Panc1 (cell line): ENCODE measurements at regions not wholly inside any gene's neighbourhood (a gene's known extent, or its start where the extent isn't known, plus 50 kb on each side); places are given as distances from the start of the nearest gene placed in this dataset.

Source experiments
- ATAC-seq: fragments of 200-7000 bp; cut with Tn5 transposase; 2 replicates; pipeline ENCODE4 v1.9.1; 2020; ENCODE audit warnings: mild to moderate bottlenecking, moderate library complexity
- BruUV-seq: library from RNA; stranded (reverse); fragments of 400-500 nt; replicated peaks from 2 replicates; lab custom pipeline; 2021; lab: Mats Ljungman, UMichigan
- CTCF ChIA-PET: fragments of 300-600 bp; sonication (Branson Sonifier 250); formaldehyde crosslinking; loops from one replicate; lab custom pipeline; 2022; ENCODE audit warnings: antibody characterized with exemption; lab: Charles Lee
- POLR2A ChIA-PET: fragments of 300-600 bp; sonication (Branson Sonifier 250); formaldehyde crosslinking; loops from one replicate; lab custom pipeline; 2022; ENCODE audit warnings: antibody characterized with exemption; lab: Charles Lee
- DNase-seq: peaks from one replicate; pipeline ENCODE4 v3.0.0-alpha.2; 2010; ENCODE audit warnings: low read depth, low spot score
- H3K27ac ChIP-seq: 2 replicates; pipeline ENCODE4 v1.5.1; 2011; ENCODE audit warnings: mild to moderate bottlenecking, low read length, inconsistent platforms
- H3K27me3 ChIP-seq: fragments of 200-500 bp; sonication (Bioruptor generic); 2 replicates; pipeline ENCODE4 v1.6.0; 2014; ENCODE audit warnings: low read length, inconsistent platforms; ENCODE audit not compliant: control insufficient read depth, insufficient read depth
- H3K36me3 ChIP-seq: fragments of 200-500 bp; sonication (Bioruptor generic); 2 replicates; pipeline ENCODE4 v1.5.1; 2014; ENCODE audit warnings: inconsistent platforms, mild to moderate bottlenecking, low read length, moderate library complexity; ENCODE audit not compliant: control insufficient read depth, insufficient read depth
- H3K4me1 ChIP-seq: 2 replicates; pipeline ENCODE4 v1.5.1; 2011; ENCODE audit warnings: inconsistent platforms, mild to moderate bottlenecking, low read length, moderate library complexity; ENCODE audit not compliant: control insufficient read depth, insufficient read depth
- H3K4me3 ChIP-seq, 2 experiments: 2 replicates each; pipeline ENCODE4 v1.5.1; 2011 to 2012; ENCODE audit warnings: low read depth in 2 of 2, low read length in 2 of 2, mild to moderate bottlenecking in 2 of 2, inconsistent platforms in 1 of 2, moderate library complexity in 1 of 2
- H3K9me3 ChIP-seq: fragments of 200-500 bp; sonication (Bioruptor generic); 2 replicates; pipeline ENCODE4 v1.5.1; 2014; ENCODE audit warnings: low read depth, mild to moderate bottlenecking, inconsistent platforms, low read length, moderate library complexity; ENCODE audit not compliant: control insufficient read depth, insufficient read depth
- POLR2AphosphoS5 ChIP-seq: IDR thresholded peaks from 2 replicates; pipeline ENCODE4 v1.6.1; 2012; ENCODE audit warnings: mild to moderate bottlenecking, low read depth, low read length, moderate library complexity
- SIN3A ChIP-seq: IDR thresholded peaks from 2 replicates; pipeline ENCODE4 v1.6.1; 2012; ENCODE audit warnings: low read depth, mild to moderate bottlenecking, low read length, moderate library complexity, borderline replicate concordance; ENCODE audit not compliant: insufficient read depth
- TCF7L2 ChIP-seq: IDR thresholded peaks from 2 replicates; pipeline ENCODE4 v1.6.1; 2011; ENCODE audit warnings: mild to moderate bottlenecking, low read depth, low read length, inconsistent platforms
- in situ Hi-C: cut with HindIII; loops from 2 replicates; pipeline ENCODE4 v1.10.0; 2016; ENCODE audit warnings: low sequenced_read_pairs, low pct_unique_long_range_greater_than_20kb
- intact Hi-C: fragments of 100-400 bp; cut with micrococcal nuclease; formaldehyde crosslinking; loops from one replicate; pipeline ENCODE4 v1.10.0; 2022; ENCODE audit not compliant: unreplicated experiment
- TF ChIP-seq, protein P1 (sequence below), 2 experiments: IDR thresholded peaks; 2 replicates each; pipeline ENCODE4 v1.6.1; 2011 to 2012; ENCODE audit warnings: low read depth in 2 of 2, control low read depth in 1 of 2, low read length in 1 of 2, mild to moderate bottlenecking in 1 of 2, moderate library complexity in 1 of 2; ENCODE audit not compliant: insufficient read depth in 1 of 2
- TF ChIP-seq, protein P2 (sequence below): fragments of 450-650 bp; IDR thresholded peaks from 2 replicates; pipeline ENCODE4 v1.5.1; 2017; ENCODE audit warnings: mild to moderate bottlenecking

DNA sequence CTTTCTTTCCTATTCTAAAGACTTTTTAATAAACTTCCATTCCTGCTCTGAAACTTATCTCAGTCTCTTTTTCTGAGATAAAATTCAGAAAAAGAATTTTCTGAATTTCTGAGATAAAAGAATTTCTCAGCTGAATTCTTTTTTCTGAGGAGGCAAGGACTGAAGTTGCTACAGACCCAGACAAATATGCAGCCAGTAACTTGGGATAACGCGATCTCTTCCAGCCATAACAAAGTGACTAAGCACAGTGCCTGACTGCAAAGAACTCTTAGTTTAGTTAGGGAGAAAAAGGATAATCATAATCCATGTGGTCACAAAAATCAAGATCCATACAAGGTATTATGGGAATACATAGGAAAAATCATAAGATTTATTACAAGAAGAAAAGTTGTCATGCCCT is 222.0 kb upstream of the GAP43 start:
- DNase-seq (no peak), ATAC-seq (no peak)
- H3K27me3 ChIP-seq = no peaks in the 10 kb centered on the region
- H3K4me1 ChIP-seq = no peaks in the 10 kb centered on the region
- TF ChIP-seq, protein P1, sequence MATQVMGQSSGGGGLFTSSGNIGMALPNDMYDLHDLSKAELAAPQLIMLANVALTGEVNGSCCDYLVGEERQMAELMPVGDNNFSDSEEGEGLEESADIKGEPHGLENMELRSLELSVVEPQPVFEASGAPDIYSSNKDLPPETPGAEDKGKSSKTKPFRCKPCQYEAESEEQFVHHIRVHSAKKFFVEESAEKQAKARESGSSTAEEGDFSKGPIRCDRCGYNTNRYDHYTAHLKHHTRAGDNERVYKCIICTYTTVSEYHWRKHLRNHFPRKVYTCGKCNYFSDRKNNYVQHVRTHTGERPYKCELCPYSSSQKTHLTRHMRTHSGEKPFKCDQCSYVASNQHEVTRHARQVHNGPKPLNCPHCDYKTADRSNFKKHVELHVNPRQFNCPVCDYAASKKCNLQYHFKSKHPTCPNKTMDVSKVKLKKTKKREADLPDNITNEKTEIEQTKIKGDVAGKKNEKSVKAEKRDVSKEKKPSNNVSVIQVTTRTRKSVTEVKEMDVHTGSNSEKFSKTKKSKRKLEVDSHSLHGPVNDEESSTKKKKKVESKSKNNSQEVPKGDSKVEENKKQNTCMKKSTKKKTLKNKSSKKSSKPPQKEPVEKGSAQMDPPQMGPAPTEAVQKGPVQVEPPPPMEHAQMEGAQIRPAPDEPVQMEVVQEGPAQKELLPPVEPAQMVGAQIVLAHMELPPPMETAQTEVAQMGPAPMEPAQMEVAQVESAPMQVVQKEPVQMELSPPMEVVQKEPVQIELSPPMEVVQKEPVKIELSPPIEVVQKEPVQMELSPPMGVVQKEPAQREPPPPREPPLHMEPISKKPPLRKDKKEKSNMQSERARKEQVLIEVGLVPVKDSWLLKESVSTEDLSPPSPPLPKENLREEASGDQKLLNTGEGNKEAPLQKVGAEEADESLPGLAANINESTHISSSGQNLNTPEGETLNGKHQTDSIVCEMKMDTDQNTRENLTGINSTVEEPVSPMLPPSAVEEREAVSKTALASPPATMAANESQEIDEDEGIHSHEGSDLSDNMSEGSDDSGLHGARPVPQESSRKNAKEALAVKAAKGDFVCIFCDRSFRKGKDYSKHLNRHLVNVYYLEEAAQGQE (IDR thresholded peaks at IDR 0.05; ENCODE audit: insufficient read depth in 1 of 2, low read depth in 2 of 2, low read length in 1 of 2) = no peak
- TF ChIP-seq, protein P2, sequence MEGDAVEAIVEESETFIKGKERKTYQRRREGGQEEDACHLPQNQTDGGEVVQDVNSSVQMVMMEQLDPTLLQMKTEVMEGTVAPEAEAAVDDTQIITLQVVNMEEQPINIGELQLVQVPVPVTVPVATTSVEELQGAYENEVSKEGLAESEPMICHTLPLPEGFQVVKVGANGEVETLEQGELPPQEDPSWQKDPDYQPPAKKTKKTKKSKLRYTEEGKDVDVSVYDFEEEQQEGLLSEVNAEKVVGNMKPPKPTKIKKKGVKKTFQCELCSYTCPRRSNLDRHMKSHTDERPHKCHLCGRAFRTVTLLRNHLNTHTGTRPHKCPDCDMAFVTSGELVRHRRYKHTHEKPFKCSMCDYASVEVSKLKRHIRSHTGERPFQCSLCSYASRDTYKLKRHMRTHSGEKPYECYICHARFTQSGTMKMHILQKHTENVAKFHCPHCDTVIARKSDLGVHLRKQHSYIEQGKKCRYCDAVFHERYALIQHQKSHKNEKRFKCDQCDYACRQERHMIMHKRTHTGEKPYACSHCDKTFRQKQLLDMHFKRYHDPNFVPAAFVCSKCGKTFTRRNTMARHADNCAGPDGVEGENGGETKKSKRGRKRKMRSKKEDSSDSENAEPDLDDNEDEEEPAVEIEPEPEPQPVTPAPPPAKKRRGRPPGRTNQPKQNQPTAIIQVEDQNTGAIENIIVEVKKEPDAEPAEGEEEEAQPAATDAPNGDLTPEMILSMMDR = no peak
- CTCF ChIA-PET = no interaction called here
- BruUV-seq = no TSS peak
- H3K4me3 ChIP-seq = no peak overlapping the region
- H3K9me3 ChIP-seq = no peaks in the 10 kb centered on the region
- POLR2A ChIA-PET = no interaction called here
- intact Hi-C loops = no loop called here
- no peak overlapping the region for H3K27ac ChIP-seq
- no peaks in the 10 kb centered on the region for H3K36me3 ChIP-seq
- in situ Hi-C loops = no loop called here

DNA sequence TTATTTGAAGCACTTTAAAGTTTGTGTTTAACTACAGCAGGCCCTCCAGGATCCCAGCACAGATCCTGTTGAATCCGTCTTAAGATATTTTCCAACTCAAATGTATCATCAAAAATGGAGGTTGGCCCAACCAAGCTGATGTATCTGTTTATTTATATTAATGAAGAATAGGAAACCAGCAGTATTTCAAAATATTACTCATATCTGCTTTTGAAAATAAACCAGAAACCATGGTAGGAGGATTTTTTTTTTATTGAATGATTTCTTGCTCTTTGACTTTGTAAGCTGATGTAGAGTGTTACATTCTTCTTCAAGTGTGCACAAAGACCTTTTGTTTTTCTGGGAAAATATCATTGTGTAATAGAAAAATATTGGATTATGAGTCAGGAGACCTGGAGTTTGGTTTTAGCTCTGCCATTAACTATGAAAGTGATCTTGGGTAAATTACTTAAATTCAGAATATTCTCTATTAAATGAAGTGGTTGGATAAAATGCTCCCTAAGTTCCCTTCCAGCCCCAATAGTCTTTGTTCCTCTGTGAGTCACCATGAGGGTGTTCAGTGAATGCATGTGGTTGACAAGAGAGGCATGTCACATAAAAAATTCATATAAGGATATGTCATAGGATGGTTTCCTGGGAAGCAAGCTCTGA is 221.3 kb upstream of the GAP43 start:
- no peak for ATAC-seq
- intact Hi-C loops = no loop called here
- TF ChIP-seq POLR2AphosphoS5 (no peak), SIN3A (no peak), TCF7L2 (no peak)
- TF ChIP-seq, protein P1 (IDR thresholded peaks at IDR 0.05; ENCODE audit: insufficient read depth in 1 of 2, low read depth in 2 of 2, low read length in 1 of 2) = no peak
- TF ChIP-seq, protein P2 = no peak
- BruUV-seq = no TSS peak
- Histone ChIP-seq H3K9me3 (no peaks in the 10 kb centered on the region), H3K4me1 (no peaks in the 10 kb centered on the region), H3K4me3 (no peak overlapping the region), H3K27ac (no peak overlapping the region), H3K36me3 (no peaks in the 10 kb centered on the region), H3K27me3 (no peaks in the 10 kb centered on the region)
- CTCF ChIA-PET = no interaction called here
- DNase-seq = no peak
- POLR2A ChIA-PET = no interaction called here
- in situ Hi-C loops = no loop called here
